Glutamatergic neuron (in vitro differentiated cells): ENCODE measurements at regions not wholly inside any gene's neighbourhood (a gene's known extent, or its start where the extent isn't known, plus 50 kb on each side); places are given as distances from the start of the nearest gene placed in this dataset.

Experiments used
- DNase-seq: peaks from one replicate; pipeline ENCODE4 v3.0.0; 2022
- H3K27ac Mint-ChIP-seq: one replicate; pipeline ENCODE4 v1.8.0; 2020; ENCODE audit warnings: mild to moderate bottlenecking, mixed read lengths, inconsistent platforms; ENCODE audit not compliant: unreplicated experiment
- H3K27me3 Mint-ChIP-seq: one replicate; pipeline ENCODE4 v1.8.0; 2020; ENCODE audit warnings: mild to moderate bottlenecking, moderate library complexity, mixed read lengths, inconsistent platforms; ENCODE audit not compliant: unreplicated experiment
- H3K36me3 Mint-ChIP-seq: one replicate; pipeline ENCODE4 v1.8.0; 2020; ENCODE audit warnings: mild to moderate bottlenecking, mixed read lengths, inconsistent platforms; ENCODE audit not compliant: unreplicated experiment
- H3K4me1 Mint-ChIP-seq: one replicate; pipeline ENCODE4 v1.8.0; 2020; ENCODE audit warnings: mild to moderate bottlenecking, low read depth, mixed read lengths, inconsistent platforms; ENCODE audit not compliant: unreplicated experiment
- H3K4me3 Mint-ChIP-seq: one replicate; pipeline ENCODE4 v1.8.0; 2020; ENCODE audit warnings: mild to moderate bottlenecking, mixed read lengths, inconsistent platforms; ENCODE audit not compliant: unreplicated experiment
- H3K9me3 Mint-ChIP-seq: one replicate; pipeline ENCODE4 v1.8.0; 2020; ENCODE audit warnings: mild to moderate bottlenecking, moderate library complexity, mixed read lengths, inconsistent platforms; ENCODE audit not compliant: unreplicated experiment
- CTCF ChIP-seq: fragments of 200-600 bp; sonication (generic); IDR thresholded peaks from one replicate; pipeline ENCODE4 v1.5.0; 2021; ENCODE audit not compliant: partially characterized antibody, unreplicated experiment

- H3K9me3 Mint-ChIP-seq = no peaks in the 10 kb centered on the region
- no peak overlapping the region for H3K27ac Mint-ChIP-seq
- no peak for TF ChIP-seq CTCF
- H3K27me3 Mint-ChIP-seq = no peaks in the 10 kb centered on the region
- H3K4me1 Mint-ChIP-seq = no peaks in the 10 kb centered on the region
- no peaks in the 10 kb centered on the region for H3K36me3 Mint-ChIP-seq
- no peak for DNase-seq
- H3K4me3 Mint-ChIP-seq = no peak overlapping the region
Observed at GRCh38 chr2:122747670-122748069, 992.2 kb downstream of the TSN start.

- H3K27me3 Mint-ChIP-seq = no peaks in the 10 kb centered on the region
- no peaks in the 10 kb centered on the region for H3K9me3 Mint-ChIP-seq
- no peaks in the 10 kb centered on the region for H3K4me1 Mint-ChIP-seq
- no peaks in the 10 kb centered on the region for H3K36me3 Mint-ChIP-seq
- DNase-seq = no peak
- no peak for TF ChIP-seq CTCF
- H3K4me3 Mint-ChIP-seq = no peak overlapping the region
- H3K27ac Mint-ChIP-seq = no peak overlapping the region
Observed at GRCh38 chr2:122748552-122749011, 993.1 kb downstream of the TSN start.

GRCh38 chr2:122749405-122749804, 994.0 kb downstream of the TSN start:
- H3K36me3 Mint-ChIP-seq = no peaks in the 10 kb centered on the region
- H3K4me1 Mint-ChIP-seq = no peaks in the 10 kb centered on the region
- DNase-seq = no peak
- H3K9me3 Mint-ChIP-seq = no peaks in the 10 kb centered on the region
- no peaks in the 10 kb centered on the region for H3K27me3 Mint-ChIP-seq
- H3K4me3 Mint-ChIP-seq = no peak overlapping the region
- TF ChIP-seq CTCF = no peak
- H3K27ac Mint-ChIP-seq = no peak overlapping the region

- no peak for DNase-seq
- Mint-ChIP-seq H3K36me3 (no peaks in the 10 kb centered on the region), H3K4me3 (no peak overlapping the region), H3K27ac (no peak overlapping the region), H3K27me3 (no peaks in the 10 kb centered on the region), H3K4me1 (no peaks in the 10 kb centered on the region), H3K9me3 (no peaks in the 10 kb centered on the region)
- no peak for TF ChIP-seq CTCF
Observed at GRCh38 chr2:122750095-122750494, 994.6 kb downstream of the TSN start.

- no peak for TF ChIP-seq CTCF
- Mint-ChIP-seq H3K27ac (no peak overlapping the region), H3K4me1 (no peaks in the 10 kb centered on the region), H3K9me3 (no peaks in the 10 kb centered on the region), H3K36me3 (no peaks in the 10 kb centered on the region), H3K4me3 (no peak overlapping the region), H3K27me3 (no peaks in the 10 kb centered on the region)
- no peak for DNase-seq
Observed at GRCh38 chr2:122750808-122751207, 995.4 kb downstream of the TSN start.
